ENCODE measurements at regions not wholly inside any gene's neighbourhood (a gene's known extent, or its start where the extent isn't known, plus 50 kb on each side); places are given as distances from the start of the nearest gene placed in this dataset.

GRCh38 chr4:115668396-115668795 lies 555.0 kb upstream of the NDST4 start:
- CTCF ChIA-PET, result no interaction called here
- intact Hi-C loops (cut with micrococcal nuclease), result no loop called here
- H4K20me1 ChIP-seq (ENCODE audit: low read length), result no peaks in the 10 kb centered on the region
- no peak overlapping the region for H3K4me2 ChIP-seq (ENCODE audit: low read length)
- no TSS peak for BruUV-seq (replicated peaks)
- H2AFZ ChIP-seq (ENCODE audit: low read length), result no peak overlapping the region
- no peak overlapping the region for H3K27ac ChIP-seq (ENCODE audit: low read length)
- H3K4me3 ChIP-seq (ENCODE audit: low read length), result no peak overlapping the region
- DNase-seq (no peak), ATAC-seq (no peak)
- H3K9me2 ChIP-seq (replicated peaks; ENCODE audit: low read length), result no peaks in the 10 kb centered on the region
- no peaks in the 10 kb centered on the region for H3K27me3 ChIP-seq (ENCODE audit: low read length)
- 0 out of 2 replicates have a peak, but pooled peaks cover 7% of the 10 kb centered on the region for H3K4me1 ChIP-seq (ENCODE audit: insufficient read depth, low read length)
- POLR2A ChIA-PET (ENCODE audit: unreplicated experiment), result no interaction called here
- H3F3A ChIP-seq (ENCODE audit: low read length, unreplicated experiment), result no peaks in the 10 kb centered on the region
- no peak overlapping the region for H3K9ac ChIP-seq (ENCODE audit: low read length)
- TF ChIP-seq EZH2phosphoT487 (IDR thresholded peaks at IDR 0.05; ENCODE audit: borderline replicate concordance, low read length), result no peak
- no peaks in the 10 kb centered on the region for H3K79me2 ChIP-seq (ENCODE audit: low read length)
- no peaks in the 10 kb centered on the region for H3K9me3 ChIP-seq (ENCODE audit: low read length)
- no peaks in the 10 kb centered on the region for H3K36me3 ChIP-seq (ENCODE audit: low read depth, low read length)

- intact Hi-C loops (cut with micrococcal nuclease), result no loop called here
- Histone ChIP-seq H3K9ac (ENCODE audit: low read length) (no peak overlapping the region), H4K20me1 (ENCODE audit: low read length) (no peaks in the 10 kb centered on the region), H3F3A (ENCODE audit: low read length, unreplicated experiment) (no peaks in the 10 kb centered on the region), H3K27ac (ENCODE audit: low read length) (no peak overlapping the region), H2AFZ (ENCODE audit: low read length) (no peak overlapping the region), H3K4me3 (ENCODE audit: low read length) (no peak overlapping the region), H3K27me3 (ENCODE audit: low read length) (no peaks in the 10 kb centered on the region), H3K36me3 (ENCODE audit: low read depth, low read length) (no peaks in the 10 kb centered on the region), H3K4me2 (ENCODE audit: low read length) (no peak overlapping the region), H3K9me2 (replicated peaks; ENCODE audit: low read length) (no peaks in the 10 kb centered on the region), H3K9me3 (ENCODE audit: low read length) (no peaks in the 10 kb centered on the region), H3K79me2 (ENCODE audit: low read length) (no peaks in the 10 kb centered on the region), H3K4me1 (ENCODE audit: insufficient read depth, low read length) (no peaks in the 10 kb centered on the region)
- no peak for TF ChIP-seq CTCF (conservative IDR thresholded peaks at IDR 0.05; ENCODE audit: low read depth, low read length)
- DNase-seq (no peak), ATAC-seq (no peak)
- ChIA-PET POLR2A (ENCODE audit: unreplicated experiment) (no interaction called here), CTCF (no interaction called here)
- BruUV-seq (replicated peaks), result no TSS peak
Observed at GRCh38 chr4:115664285-115664684, 550.9 kb upstream of the NDST4 start.

- TF ChIP-seq CTCF (conservative IDR thresholded peaks at IDR 0.05; ENCODE audit: low read depth, low read length) (no peak), EZH2phosphoT487 (IDR thresholded peaks at IDR 0.05; ENCODE audit: borderline replicate concordance, low read length) (no peak), EZH2 (IDR thresholded peaks at IDR 0.05; ENCODE audit: low read length, unreplicated experiment) (no peak)
- Histone ChIP-seq H3F3A (ENCODE audit: low read length, unreplicated experiment) (no peaks in the 10 kb centered on the region), H4K20me1 (ENCODE audit: low read length) (no peaks in the 10 kb centered on the region), H3K4me3 (ENCODE audit: low read length) (no peak overlapping the region), H3K4me1 (ENCODE audit: insufficient read depth, low read length) (no peaks in the 10 kb centered on the region), H3K9ac (ENCODE audit: low read length) (no peak overlapping the region), H3K27me3 (ENCODE audit: low read length) (no peaks in the 10 kb centered on the region), H3K9me2 (replicated peaks; ENCODE audit: low read length) (no peaks in the 10 kb centered on the region), H3K27ac (ENCODE audit: low read length) (no peak overlapping the region), H3K36me3 (ENCODE audit: low read depth, low read length) (no peaks in the 10 kb centered on the region), H3K9me3 (ENCODE audit: low read length) (no peaks in the 10 kb centered on the region), H3K4me2 (ENCODE audit: low read length) (no peak overlapping the region), H3K79me2 (ENCODE audit: low read length) (no peaks in the 10 kb centered on the region), H2AFZ (ENCODE audit: low read length) (no peak overlapping the region)
- POLR2A ChIA-PET (ENCODE audit: unreplicated experiment), result no interaction called here
- intact Hi-C loops (cut with micrococcal nuclease), result no loop called here
- no TSS peak for BruUV-seq (replicated peaks)
- DNase-seq, result no peak
- ATAC-seq, result no peak
- CTCF ChIA-PET, result no interaction called here
Observed at GRCh38 chr4:115660465-115660864, 547.0 kb upstream of the NDST4 start.

Data from PC-3 (cell line).